GM12892 (cell line): ENCODE measurements at regions not wholly inside any gene's neighbourhood (a gene's known extent, or its start where the extent isn't known, plus 50 kb on each side); places are given as distances from the start of the nearest gene placed in this dataset.

ENCODE experiments used
- DNase-seq: peaks from one replicate; pipeline ENCODE4 v3.0.0; 2011; ENCODE audit not compliant: insufficient read length
- FAIRE-seq: peaks from 2 replicates; lab custom pipeline; 2011; peaks lifted over from hg19 to GRCh38; lab: Jason Lieb, UNC
- POLR2A ChIP-seq: IDR thresholded peaks from 2 replicates; pipeline ENCODE4 v1.6.1; 2011; ENCODE audit warnings: low read depth, low read length, control low read depth
- POLR2AphosphoS5 ChIP-seq: IDR thresholded peaks from 2 replicates; pipeline ENCODE4 v1.6.1; 2011; ENCODE audit warnings: low read depth, low read length, control low read depth
- TAF1 ChIP-seq: IDR thresholded peaks from 2 replicates; pipeline ENCODE4 v1.6.1; 2011; ENCODE audit warnings: low read depth, mild to moderate bottlenecking, control low read depth, low read length, borderline replicate concordance

- no peak for FAIRE-seq
- DNase-seq: no peak
- TF ChIP-seq TAF1 (no peak), POLR2AphosphoS5 (no peak), POLR2A (no peak)
These were observed 138.8 kb upstream of the DCAF8L1 start for GRCh38 chrX:28120072-28120471.

GRCh38 chrX:28108186-28108945 lies 127.1 kb upstream of the DCAF8L1 start:
- DNase-seq: no peak
- no peak for FAIRE-seq
- no peak for TF ChIP-seq POLR2A
- TF ChIP-seq POLR2AphosphoS5: no peak
- no peak for TF ChIP-seq TAF1

DNA sequence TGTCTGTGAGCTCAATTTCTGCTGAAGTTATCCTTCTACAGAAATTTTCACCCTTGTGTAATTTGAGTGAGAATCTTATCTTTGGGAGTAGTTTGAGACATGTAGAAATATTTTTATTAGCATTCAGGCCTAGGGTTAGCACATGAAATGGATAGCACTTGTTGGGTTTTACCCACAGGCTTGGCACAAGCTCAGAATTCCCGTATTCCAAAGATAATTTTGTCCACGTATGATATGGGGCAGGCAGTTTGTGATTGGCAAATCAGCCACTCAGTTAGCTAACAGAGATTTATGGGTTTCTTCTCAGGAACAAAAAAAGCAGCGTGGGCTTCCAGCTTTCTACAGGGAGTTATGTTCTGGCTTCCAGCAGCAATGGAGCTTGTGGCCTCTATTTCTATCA lies 117.9 kb upstream of the DCAF8L1 start:
- DNase-seq (no peak), FAIRE-seq (no peak)
- TF ChIP-seq POLR2AphosphoS5 (no peak), TAF1 (no peak), POLR2A (no peak)

- FAIRE-seq: no peak
- no peak for DNase-seq
- no peak for TF ChIP-seq TAF1
- TF ChIP-seq POLR2A: no peak
- no peak for TF ChIP-seq POLR2AphosphoS5
These were observed 104.4 kb upstream of the DCAF8L1 start for GRCh38 chrX:28085653-28086052.

- FAIRE-seq (no peak), DNase-seq (no peak)
- TF ChIP-seq POLR2AphosphoS5: no peak
- no peak for TF ChIP-seq POLR2A
- TF ChIP-seq TAF1: no peak
These were observed 77.7 kb upstream of the DCAF8L1 start for GRCh38 chrX:28058901-28059300.

DNA sequence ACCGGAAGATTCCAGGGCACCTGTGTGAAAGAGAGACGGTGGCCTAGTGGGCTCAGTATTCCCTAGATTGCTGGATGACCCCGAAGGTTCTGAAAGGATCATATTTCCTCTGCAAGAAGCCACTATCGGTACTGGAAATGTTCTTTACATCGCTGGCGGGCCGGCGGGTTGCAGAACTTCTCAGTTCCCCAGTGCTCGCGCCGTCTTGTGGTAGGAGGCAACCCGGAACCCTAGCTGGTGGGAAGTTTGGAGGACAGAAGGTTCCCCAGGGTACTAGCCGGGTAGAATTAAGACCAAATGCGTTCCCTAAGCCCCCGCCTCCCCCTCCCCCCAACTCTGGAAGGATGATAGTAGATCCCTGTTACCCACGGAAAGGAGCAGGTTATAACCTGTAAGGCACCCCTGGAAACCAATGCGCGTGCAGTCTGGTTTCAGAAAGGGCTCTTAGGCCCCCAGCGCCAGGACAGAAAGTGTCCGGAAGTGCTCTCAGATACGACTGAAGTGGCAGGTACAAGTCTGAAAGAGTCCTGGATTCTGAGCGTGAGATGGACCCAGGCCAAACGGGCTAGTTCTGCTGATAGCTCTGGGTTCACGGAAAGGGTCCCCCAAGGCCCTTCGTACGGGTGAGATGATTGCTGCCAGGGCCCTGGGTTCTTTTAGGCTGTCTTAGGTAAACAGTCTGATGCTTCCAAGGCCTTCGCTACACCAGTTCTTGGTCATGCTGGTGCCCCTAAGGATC lies 61.7 kb upstream of the DCAF8L1 start:
- DNase-seq: no peak
- TF ChIP-seq POLR2AphosphoS5 (no peak), TAF1 (no peak), POLR2A (no peak)
- FAIRE-seq: no peak

DNA sequence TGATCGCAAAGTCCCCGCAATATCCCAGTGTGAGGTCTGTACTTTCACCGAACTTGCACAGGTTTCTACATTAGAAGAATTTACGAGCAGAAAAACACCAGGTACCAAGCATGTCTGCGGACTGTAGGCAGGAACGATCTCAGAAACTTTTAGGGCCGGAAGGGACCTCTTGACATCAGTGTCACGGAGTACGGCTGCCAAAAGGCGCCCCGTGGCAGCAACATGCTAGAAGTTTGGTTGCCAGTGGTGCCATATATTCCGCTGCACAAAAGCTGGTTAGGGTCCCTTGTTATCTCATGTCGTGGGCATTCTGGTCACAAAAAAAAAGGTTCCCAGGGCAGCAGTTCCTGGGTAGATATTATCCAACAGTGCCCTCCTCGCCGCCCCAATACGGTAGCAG lies 61.0 kb upstream of the DCAF8L1 start:
- FAIRE-seq: no peak
- DNase-seq: no peak
- TF ChIP-seq TAF1: no peak
- TF ChIP-seq POLR2AphosphoS5: no peak
- no peak for TF ChIP-seq POLR2A

DNA sequence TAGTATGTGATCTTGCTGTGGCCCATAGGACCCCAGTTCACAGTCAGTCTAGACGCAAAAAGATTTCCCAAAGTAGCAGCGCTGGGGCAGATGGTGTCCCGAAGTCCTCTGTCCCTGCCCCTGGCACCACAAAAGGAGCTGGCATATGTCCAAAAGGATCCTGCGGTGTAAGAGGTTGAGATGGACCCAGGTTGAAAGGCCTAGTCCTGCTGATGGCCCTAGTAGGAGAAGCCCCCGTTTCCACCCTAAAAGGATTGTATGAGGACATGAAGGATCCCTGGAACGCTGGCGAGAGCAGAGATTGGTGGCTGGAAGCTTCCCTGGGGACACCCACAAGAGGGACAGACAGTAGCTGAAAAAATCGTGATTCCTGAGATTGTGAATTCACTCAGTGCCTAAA lies 58.0 kb upstream of the DCAF8L1 start:
- DNase-seq (no peak), FAIRE-seq (no peak)
- TF ChIP-seq POLR2A (no peak), TAF1 (no peak), POLR2AphosphoS5 (no peak)
